ENCODE measurements at regions not wholly inside any gene's neighbourhood (a gene's known extent, or its start where the extent isn't known, plus 50 kb on each side); places are given as distances from the start of the nearest gene placed in this dataset.

DNA sequence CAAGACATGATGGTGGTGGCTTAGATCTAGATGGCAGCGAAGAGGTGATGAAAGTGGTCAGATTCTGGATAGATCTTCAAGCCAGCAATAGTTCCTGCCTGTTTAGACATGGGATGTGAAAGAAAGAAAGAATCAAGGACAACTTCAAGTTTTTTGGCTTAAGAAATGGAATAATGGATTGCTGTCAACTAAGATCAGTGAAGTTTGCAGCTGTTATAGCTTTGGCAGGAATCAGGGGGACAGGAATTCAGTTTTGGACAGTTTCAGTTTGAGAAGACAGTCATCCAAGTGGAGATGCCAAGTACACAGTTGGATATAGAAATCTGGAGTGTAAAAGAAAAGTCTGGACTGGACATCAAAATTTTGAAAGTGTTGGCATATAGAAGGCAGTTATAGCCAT, 283.7 kb upstream of the PKDCC start:
- TF ChIP-seq TAF1 (IDR thresholded peaks at IDR 0.05; ENCODE audit: borderline replicate concordance, insufficient read depth, low read length) (no peak), POLR2AphosphoS5 (IDR thresholded peaks at IDR 0.05; ENCODE audit: low read depth, low read length) (no peak), SIN3A (IDR thresholded peaks at IDR 0.05; ENCODE audit: borderline replicate concordance, insufficient read depth, low read length) (no peak), FOXP2 (optimal IDR thresholded peaks at IDR 0.05; ENCODE audit: borderline replicate concordance, extremely low read depth, extremely low read length, insufficient read depth) (no peak)
- TF ChIP-seq, protein P1, sequence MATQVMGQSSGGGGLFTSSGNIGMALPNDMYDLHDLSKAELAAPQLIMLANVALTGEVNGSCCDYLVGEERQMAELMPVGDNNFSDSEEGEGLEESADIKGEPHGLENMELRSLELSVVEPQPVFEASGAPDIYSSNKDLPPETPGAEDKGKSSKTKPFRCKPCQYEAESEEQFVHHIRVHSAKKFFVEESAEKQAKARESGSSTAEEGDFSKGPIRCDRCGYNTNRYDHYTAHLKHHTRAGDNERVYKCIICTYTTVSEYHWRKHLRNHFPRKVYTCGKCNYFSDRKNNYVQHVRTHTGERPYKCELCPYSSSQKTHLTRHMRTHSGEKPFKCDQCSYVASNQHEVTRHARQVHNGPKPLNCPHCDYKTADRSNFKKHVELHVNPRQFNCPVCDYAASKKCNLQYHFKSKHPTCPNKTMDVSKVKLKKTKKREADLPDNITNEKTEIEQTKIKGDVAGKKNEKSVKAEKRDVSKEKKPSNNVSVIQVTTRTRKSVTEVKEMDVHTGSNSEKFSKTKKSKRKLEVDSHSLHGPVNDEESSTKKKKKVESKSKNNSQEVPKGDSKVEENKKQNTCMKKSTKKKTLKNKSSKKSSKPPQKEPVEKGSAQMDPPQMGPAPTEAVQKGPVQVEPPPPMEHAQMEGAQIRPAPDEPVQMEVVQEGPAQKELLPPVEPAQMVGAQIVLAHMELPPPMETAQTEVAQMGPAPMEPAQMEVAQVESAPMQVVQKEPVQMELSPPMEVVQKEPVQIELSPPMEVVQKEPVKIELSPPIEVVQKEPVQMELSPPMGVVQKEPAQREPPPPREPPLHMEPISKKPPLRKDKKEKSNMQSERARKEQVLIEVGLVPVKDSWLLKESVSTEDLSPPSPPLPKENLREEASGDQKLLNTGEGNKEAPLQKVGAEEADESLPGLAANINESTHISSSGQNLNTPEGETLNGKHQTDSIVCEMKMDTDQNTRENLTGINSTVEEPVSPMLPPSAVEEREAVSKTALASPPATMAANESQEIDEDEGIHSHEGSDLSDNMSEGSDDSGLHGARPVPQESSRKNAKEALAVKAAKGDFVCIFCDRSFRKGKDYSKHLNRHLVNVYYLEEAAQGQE (IDR thresholded peaks at IDR 0.05; ENCODE audit: insufficient read depth in 1 of 2, low read depth in 2 of 2, low read length in 2 of 2) = no peak
